ENCODE measurements at regions not wholly inside any gene's neighbourhood (a gene's known extent, or its start where the extent isn't known, plus 50 kb on each side); places are given as distances from the start of the nearest gene placed in this dataset.
A peak's percentile ranks its signal among the peaks of the same experiment; 100 is the strongest.
"Not testable (repeated sequence)": the region's sequence is repeated elsewhere in the genome, so short reads cannot be mapped to it uniquely, and the experiment has no call there.

- not testable (repeated sequence) for H3K36me3 ChIP-seq (ENCODE audit: insufficient read depth, low read length); H3K27ac ChIP-seq (ENCODE audit: low read depth, low read length); DNase-seq (ENCODE audit: insufficient read length, low spot score, missing footprints); H3K27me3 ChIP-seq (ENCODE audit: insufficient read depth, low read length); H3K4me1 ChIP-seq (ENCODE audit: insufficient read depth, low read length); H2AFZ ChIP-seq (ENCODE audit: low read length); H3K9me3 ChIP-seq (ENCODE audit: low read depth, low read length); H4K20me1 ChIP-seq (ENCODE audit: insufficient read depth, low read length)
- peak overlapping the region; percentile 88 for H3K4me3 ChIP-seq (ENCODE audit: insufficient read depth, low read length)
- peaks cover 15% of the 10 kb centered on the region for H3K79me2 ChIP-seq (ENCODE audit: insufficient read depth, low read length)
- H3K4me2 ChIP-seq (ENCODE audit: insufficient read depth, low read length): peak overlapping the region; percentile 83
Measured at GRCh38 chr9:40993375-40993774, 135.1 kb downstream of the FOXD4L6 start.

DNA sequence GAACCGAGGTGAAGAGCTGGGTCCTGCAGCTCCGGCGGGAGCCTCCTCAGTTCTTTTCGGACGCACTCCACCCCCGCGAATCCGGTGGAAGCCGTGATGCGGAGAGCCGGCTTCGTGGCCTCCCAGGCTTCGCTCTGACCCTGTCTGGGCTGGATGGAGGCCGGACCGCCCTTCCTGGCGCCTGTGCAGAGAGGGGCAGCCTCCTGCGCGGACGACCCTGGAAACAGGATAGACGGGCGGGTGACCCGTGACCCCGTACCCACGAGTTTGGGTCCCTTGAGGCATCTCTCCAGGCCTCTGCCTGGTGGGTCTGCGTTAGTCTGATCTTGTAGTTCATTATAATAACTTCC is 136.0 kb downstream of the FOXD4L6 start:
- H3K27me3 ChIP-seq (ENCODE audit: insufficient read depth, low read length); H3K36me3 ChIP-seq (ENCODE audit: insufficient read depth, low read length); H3K4me1 ChIP-seq (ENCODE audit: insufficient read depth, low read length); H3K9me3 ChIP-seq (ENCODE audit: low read depth, low read length); H4K20me1 ChIP-seq (ENCODE audit: insufficient read depth, low read length): not testable (repeated sequence)
- DNase-seq (ENCODE audit: insufficient read length, low spot score, missing footprints): peak; percentile 26
- Histone ChIP-seq H3K79me2 (ENCODE audit: insufficient read depth, low read length) (peaks cover 13% of the 10 kb centered on the region), H3K4me2 (ENCODE audit: insufficient read depth, low read length) (peak overlapping the region; percentile 83), H3K4me3 (ENCODE audit: insufficient read depth, low read length) (peak overlapping the region; percentile 88), H2AFZ (ENCODE audit: low read length) (peak overlapping the region; percentile 98), H3K27ac (ENCODE audit: low read depth, low read length) (peak overlapping the region; percentile 77)

GRCh38 chr9:40991741-40992471 is 136.6 kb downstream of the FOXD4L6 start:
- not testable (repeated sequence) for H3K4me1 ChIP-seq (ENCODE audit: insufficient read depth, low read length); H3K36me3 ChIP-seq (ENCODE audit: insufficient read depth, low read length); H3K9me3 ChIP-seq (ENCODE audit: low read depth, low read length); H3K27me3 ChIP-seq (ENCODE audit: insufficient read depth, low read length); H4K20me1 ChIP-seq (ENCODE audit: insufficient read depth, low read length)
- Histone ChIP-seq H3K4me3 (ENCODE audit: insufficient read depth, low read length) (peak overlapping the region; percentile 88), H3K27ac (ENCODE audit: low read depth, low read length) (peak overlapping the region; percentile 77), H3K79me2 (ENCODE audit: insufficient read depth, low read length) (peaks cover 12% of the 10 kb centered on the region), H2AFZ (ENCODE audit: low read length) (peak overlapping the region; percentile 98), H3K4me2 (ENCODE audit: insufficient read depth, low read length) (peak overlapping the region; percentile 83)
- peak; percentile 94 for DNase-seq (ENCODE audit: insufficient read length, low spot score, missing footprints)
- TF ChIP-seq, protein P1, sequence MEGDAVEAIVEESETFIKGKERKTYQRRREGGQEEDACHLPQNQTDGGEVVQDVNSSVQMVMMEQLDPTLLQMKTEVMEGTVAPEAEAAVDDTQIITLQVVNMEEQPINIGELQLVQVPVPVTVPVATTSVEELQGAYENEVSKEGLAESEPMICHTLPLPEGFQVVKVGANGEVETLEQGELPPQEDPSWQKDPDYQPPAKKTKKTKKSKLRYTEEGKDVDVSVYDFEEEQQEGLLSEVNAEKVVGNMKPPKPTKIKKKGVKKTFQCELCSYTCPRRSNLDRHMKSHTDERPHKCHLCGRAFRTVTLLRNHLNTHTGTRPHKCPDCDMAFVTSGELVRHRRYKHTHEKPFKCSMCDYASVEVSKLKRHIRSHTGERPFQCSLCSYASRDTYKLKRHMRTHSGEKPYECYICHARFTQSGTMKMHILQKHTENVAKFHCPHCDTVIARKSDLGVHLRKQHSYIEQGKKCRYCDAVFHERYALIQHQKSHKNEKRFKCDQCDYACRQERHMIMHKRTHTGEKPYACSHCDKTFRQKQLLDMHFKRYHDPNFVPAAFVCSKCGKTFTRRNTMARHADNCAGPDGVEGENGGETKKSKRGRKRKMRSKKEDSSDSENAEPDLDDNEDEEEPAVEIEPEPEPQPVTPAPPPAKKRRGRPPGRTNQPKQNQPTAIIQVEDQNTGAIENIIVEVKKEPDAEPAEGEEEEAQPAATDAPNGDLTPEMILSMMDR (IDR thresholded peaks at IDR 0.05; ENCODE audit: extremely low read depth, low read depth, low read length): peak; percentile 90

- Histone ChIP-seq H3K4me2 (ENCODE audit: insufficient read depth, low read length) (peak overlapping the region; percentile 83), H3K4me3 (ENCODE audit: insufficient read depth, low read length) (peak overlapping the region; percentile 88), H2AFZ (ENCODE audit: low read length) (peak overlapping the region; percentile 96), H3K27ac (ENCODE audit: low read depth, low read length) (peak overlapping the region; percentile 77)
- H3K36me3 ChIP-seq (ENCODE audit: insufficient read depth, low read length); H4K20me1 ChIP-seq (ENCODE audit: insufficient read depth, low read length); H3K4me1 ChIP-seq (ENCODE audit: insufficient read depth, low read length); H3K27me3 ChIP-seq (ENCODE audit: insufficient read depth, low read length); H3K9me3 ChIP-seq (ENCODE audit: low read depth, low read length); H3K79me2 ChIP-seq (ENCODE audit: insufficient read depth, low read length); DNase-seq (ENCODE audit: insufficient read length, low spot score, missing footprints): not testable (repeated sequence)
Measured at GRCh38 chr9:40991100-40991740, 137.3 kb downstream of the FOXD4L6 start.

DNA sequence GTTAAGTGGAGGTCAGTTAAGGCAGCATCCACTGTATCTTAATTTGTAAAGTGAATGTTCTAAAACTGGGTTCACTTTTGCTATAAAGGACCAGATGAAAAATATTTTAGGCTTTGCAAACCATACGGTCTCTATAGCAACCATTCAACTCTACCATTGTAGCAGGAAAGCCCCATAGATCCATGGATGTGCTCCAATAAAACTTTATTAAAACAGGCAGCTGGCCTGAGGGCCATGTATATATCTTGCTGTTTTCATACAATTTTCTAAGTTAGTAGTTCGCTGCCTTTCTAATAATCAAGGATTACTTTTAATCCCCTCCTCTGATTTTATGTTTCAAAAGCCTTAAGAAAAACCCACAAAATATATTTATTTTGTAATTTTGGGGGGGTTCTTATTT is 142.1 kb downstream of the FOXD4L6 start:
- H3K79me2 ChIP-seq (ENCODE audit: insufficient read depth, low read length); H4K20me1 ChIP-seq (ENCODE audit: insufficient read depth, low read length); H3K27ac ChIP-seq (ENCODE audit: low read depth, low read length); H3K36me3 ChIP-seq (ENCODE audit: insufficient read depth, low read length); DNase-seq (ENCODE audit: insufficient read length, low spot score, missing footprints); H3K9me3 ChIP-seq (ENCODE audit: low read depth, low read length); H3K4me2 ChIP-seq (ENCODE audit: insufficient read depth, low read length); H3K4me1 ChIP-seq (ENCODE audit: insufficient read depth, low read length); H3K4me3 ChIP-seq (ENCODE audit: insufficient read depth, low read length); H3K27me3 ChIP-seq (ENCODE audit: insufficient read depth, low read length); H2AFZ ChIP-seq (ENCODE audit: low read length): not testable (repeated sequence)

DNA sequence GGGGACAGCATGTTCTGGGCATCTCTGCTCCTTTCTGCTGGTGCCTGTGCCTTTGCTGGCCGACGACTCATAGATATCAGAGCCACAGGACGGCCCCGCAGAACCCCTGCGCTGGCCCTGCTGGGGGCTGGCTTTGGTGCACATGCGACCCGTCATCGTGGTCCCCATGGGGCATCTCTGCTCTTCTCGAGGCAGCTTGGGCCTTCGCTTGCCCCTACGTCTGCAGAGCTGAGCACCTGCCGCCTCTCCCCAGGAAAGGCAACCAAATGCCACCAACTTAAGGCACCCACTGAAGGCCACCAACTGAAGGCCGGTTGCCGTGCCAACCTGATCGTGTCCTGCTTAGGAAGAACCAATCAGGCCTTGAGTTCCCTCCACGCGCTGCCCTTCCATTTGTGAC is 153.1 kb downstream of the FOXD4L6 start:
- H3K4me2 ChIP-seq (ENCODE audit: insufficient read depth, low read length); H3K27me3 ChIP-seq (ENCODE audit: insufficient read depth, low read length); H3K4me1 ChIP-seq (ENCODE audit: insufficient read depth, low read length); DNase-seq (ENCODE audit: insufficient read length, low spot score, missing footprints); H3K79me2 ChIP-seq (ENCODE audit: insufficient read depth, low read length); H3K36me3 ChIP-seq (ENCODE audit: insufficient read depth, low read length); H3K27ac ChIP-seq (ENCODE audit: low read depth, low read length); H3K4me3 ChIP-seq (ENCODE audit: insufficient read depth, low read length); H3K9me3 ChIP-seq (ENCODE audit: low read depth, low read length); H2AFZ ChIP-seq (ENCODE audit: low read length); H4K20me1 ChIP-seq (ENCODE audit: insufficient read depth, low read length): not testable (repeated sequence)

- H2AFZ ChIP-seq (ENCODE audit: low read length); H3K4me1 ChIP-seq (ENCODE audit: insufficient read depth, low read length); H3K36me3 ChIP-seq (ENCODE audit: insufficient read depth, low read length); H3K27me3 ChIP-seq (ENCODE audit: insufficient read depth, low read length); H3K4me3 ChIP-seq (ENCODE audit: insufficient read depth, low read length); H3K79me2 ChIP-seq (ENCODE audit: insufficient read depth, low read length); H3K9me3 ChIP-seq (ENCODE audit: low read depth, low read length); H3K27ac ChIP-seq (ENCODE audit: low read depth, low read length); DNase-seq (ENCODE audit: insufficient read length, low spot score, missing footprints); H4K20me1 ChIP-seq (ENCODE audit: insufficient read depth, low read length); H3K4me2 ChIP-seq (ENCODE audit: insufficient read depth, low read length): not testable (repeated sequence)
Measured at GRCh38 chr9:40974912-40975311, 153.6 kb downstream of the FOXD4L6 start.

DNA sequence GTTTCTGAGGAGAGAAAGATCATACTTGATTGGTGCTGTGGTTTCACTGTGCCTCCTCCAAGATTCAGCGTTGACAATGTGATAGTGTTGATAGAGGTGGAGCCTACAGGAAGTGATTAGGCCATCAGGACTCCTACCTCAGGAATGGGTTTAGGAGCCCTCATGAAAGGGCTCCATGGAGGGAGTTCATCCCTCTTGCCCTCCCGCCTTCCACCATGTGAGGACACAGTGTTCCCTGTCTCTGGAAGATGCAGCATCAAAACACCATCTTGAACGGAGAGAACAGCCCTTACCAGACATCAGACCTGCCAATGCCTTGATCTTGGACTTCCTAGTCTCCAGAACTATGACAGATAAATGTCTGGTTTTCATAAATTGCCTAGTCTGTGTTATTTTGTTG is 156.7 kb downstream of the FOXD4L6 start:
- H2AFZ ChIP-seq (ENCODE audit: low read length); H3K27me3 ChIP-seq (ENCODE audit: insufficient read depth, low read length); H3K79me2 ChIP-seq (ENCODE audit: insufficient read depth, low read length); DNase-seq (ENCODE audit: insufficient read length, low spot score, missing footprints); H3K27ac ChIP-seq (ENCODE audit: low read depth, low read length); H3K4me1 ChIP-seq (ENCODE audit: insufficient read depth, low read length); H3K4me3 ChIP-seq (ENCODE audit: insufficient read depth, low read length); H3K4me2 ChIP-seq (ENCODE audit: insufficient read depth, low read length); H3K9me3 ChIP-seq (ENCODE audit: low read depth, low read length); H4K20me1 ChIP-seq (ENCODE audit: insufficient read depth, low read length); H3K36me3 ChIP-seq (ENCODE audit: insufficient read depth, low read length): not testable (repeated sequence)
